ENCODE measurements at regions not wholly inside any gene's neighbourhood (a gene's known extent, or its start where the extent isn't known, plus 50 kb on each side); places are given as distances from the start of the nearest gene placed in this dataset.

DNA sequence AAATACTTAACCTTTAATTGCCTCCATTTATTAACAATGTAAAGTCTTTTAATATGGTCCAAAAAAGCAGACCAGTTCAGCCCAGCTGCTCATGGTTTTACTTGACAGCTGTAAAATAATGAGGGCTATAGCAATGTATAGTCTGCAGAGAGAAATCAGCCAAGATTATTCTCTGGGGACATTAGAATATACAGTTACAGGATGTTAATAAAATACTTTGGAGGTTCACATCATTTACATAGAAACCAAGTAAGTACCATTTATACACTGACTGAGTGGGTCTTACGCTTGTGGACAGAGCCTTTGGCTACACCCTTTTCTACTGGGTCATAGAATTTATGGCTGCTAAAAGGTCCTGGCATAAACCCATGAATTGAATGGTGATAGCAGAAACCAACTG is 340.7 kb upstream of the CELF2 start:
- H3K4me1 ChIP-seq (ENCODE audit: control insufficient read depth in 2 of 3, insufficient read depth in 2 of 3, low read depth in 1 of 3, low read length in 3 of 3) = no peaks in the 10 kb centered on the region
- H3K27ac ChIP-seq (ENCODE audit: low read depth in 2 of 2, low read length in 2 of 2) = no peak overlapping the region
- TF ChIP-seq CTCF (IDR thresholded peaks at IDR 0.05; ENCODE audit: borderline replicate concordance, extremely low read depth, insufficient read depth) = no peak
- FAIRE-seq = no peak
- H3K27me3 ChIP-seq (ENCODE audit: control insufficient read depth, insufficient read depth, low read length) = no peaks in the 10 kb centered on the region
- H3K36me3 ChIP-seq (ENCODE audit: control insufficient read depth in 2 of 3, insufficient read depth in 3 of 3, low read length in 3 of 3) = no peaks in the 10 kb centered on the region
- no peak overlapping the region for H3K4me3 ChIP-seq (ENCODE audit: low read length in 3 of 3)
- H3K9me3 ChIP-seq (ENCODE audit: control insufficient read depth in 2 of 3, insufficient read depth in 1 of 3, low read length in 3 of 3) = no peaks in the 10 kb centered on the region
- H3K9ac ChIP-seq (ENCODE audit: low read length in 3 of 3) = no peak overlapping the region
- intact Hi-C loops (cut with DNase I) = no loop called here
- DNase-seq = peak in 3 of 5 donors; percentile 10 to 89 (median 48)

DNA sequence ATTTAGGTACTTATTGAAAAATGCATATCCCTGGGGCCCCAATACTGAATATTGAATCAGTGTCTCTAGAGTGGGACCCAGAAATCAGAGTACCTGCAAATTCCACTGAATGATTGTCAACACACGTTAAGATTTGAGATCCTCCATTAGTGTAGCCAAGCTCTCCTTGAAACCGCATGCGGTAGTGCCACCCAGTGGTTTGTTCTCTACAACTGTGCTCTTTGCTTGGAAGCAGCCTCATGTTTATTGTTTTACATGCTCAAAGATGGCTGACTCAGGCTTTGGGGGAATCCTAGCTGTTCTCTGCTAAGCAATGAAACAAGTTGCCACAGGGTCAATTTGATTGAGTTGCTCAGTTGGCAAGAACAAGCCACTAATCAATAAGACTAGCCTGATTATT is 340.2 kb upstream of the CELF2 start:
- DNase-seq (peak in 4 of 5 donors; percentile 63 to 84 (median 71)), FAIRE-seq (no peak)
- H3K9ac ChIP-seq (ENCODE audit: low read length in 3 of 3) = no peak overlapping the region
- H3K4me1 ChIP-seq (ENCODE audit: control insufficient read depth in 2 of 3, insufficient read depth in 2 of 3, low read depth in 1 of 3, low read length in 3 of 3) = no peaks in the 10 kb centered on the region
- H3K4me3 ChIP-seq (ENCODE audit: low read length in 3 of 3) = no peak overlapping the region
- H3K27me3 ChIP-seq (ENCODE audit: control insufficient read depth, insufficient read depth, low read length) = no peaks in the 10 kb centered on the region
- no peak overlapping the region for H3K27ac ChIP-seq (ENCODE audit: low read depth in 2 of 2, low read length in 2 of 2)
- no peaks in the 10 kb centered on the region for H3K9me3 ChIP-seq (ENCODE audit: control insufficient read depth in 2 of 3, insufficient read depth in 1 of 3, low read length in 3 of 3)
- intact Hi-C loops (cut with DNase I) = no loop called here
- H3K36me3 ChIP-seq (ENCODE audit: control insufficient read depth in 2 of 3, insufficient read depth in 3 of 3, low read length in 3 of 3) = no peaks in the 10 kb centered on the region
- TF ChIP-seq CTCF (IDR thresholded peaks at IDR 0.05; ENCODE audit: borderline replicate concordance, extremely low read depth, insufficient read depth) = peak; percentile 51

GRCh38 chr10:10680496-10680895 is 337.2 kb upstream of the CELF2 start:
- intact Hi-C loops (cut with DNase I) = no loop called here
- FAIRE-seq (no peak), DNase-seq (no peak)
- no peak for TF ChIP-seq CTCF (IDR thresholded peaks at IDR 0.05; ENCODE audit: borderline replicate concordance, extremely low read depth, insufficient read depth)
- H3K4me1 ChIP-seq (ENCODE audit: control insufficient read depth in 2 of 3, insufficient read depth in 2 of 3, low read depth in 1 of 3, low read length in 3 of 3) = no peaks in the 10 kb centered on the region
- no peaks in the 10 kb centered on the region for H3K27me3 ChIP-seq (ENCODE audit: control insufficient read depth, insufficient read depth, low read length)
- no peak overlapping the region for H3K9ac ChIP-seq (ENCODE audit: low read length in 3 of 3)
- H3K36me3 ChIP-seq (ENCODE audit: control insufficient read depth in 2 of 3, insufficient read depth in 3 of 3, low read length in 3 of 3) = no peaks in the 10 kb centered on the region
- H3K27ac ChIP-seq (ENCODE audit: low read depth in 2 of 2, low read length in 2 of 2) = no peak overlapping the region
- H3K4me3 ChIP-seq (ENCODE audit: low read length in 3 of 3) = no peak overlapping the region
- H3K9me3 ChIP-seq (ENCODE audit: control insufficient read depth in 2 of 3, insufficient read depth in 1 of 3, low read length in 3 of 3) = no peaks in the 10 kb centered on the region

GRCh38 chr10:10684972-10685371 is 332.7 kb upstream of the CELF2 start:
- H3K27me3 ChIP-seq (ENCODE audit: control insufficient read depth, insufficient read depth, low read length) = no peaks in the 10 kb centered on the region
- no peak for FAIRE-seq
- H3K36me3 ChIP-seq (ENCODE audit: control insufficient read depth in 2 of 3, insufficient read depth in 3 of 3, low read length in 3 of 3) = no peaks in the 10 kb centered on the region
- intact Hi-C loops (cut with DNase I) = no loop called here
- no peak overlapping the region for H3K9ac ChIP-seq (ENCODE audit: low read length in 3 of 3)
- no peak for DNase-seq
- TF ChIP-seq CTCF (IDR thresholded peaks at IDR 0.05; ENCODE audit: borderline replicate concordance, extremely low read depth, insufficient read depth) = no peak
- no peaks in the 10 kb centered on the region for H3K9me3 ChIP-seq (ENCODE audit: control insufficient read depth in 2 of 3, insufficient read depth in 1 of 3, low read length in 3 of 3)
- H3K27ac ChIP-seq (ENCODE audit: low read depth in 2 of 2, low read length in 2 of 2) = no peak overlapping the region
- H3K4me3 ChIP-seq (ENCODE audit: low read length in 3 of 3) = no peak overlapping the region
- H3K4me1 ChIP-seq (ENCODE audit: control insufficient read depth in 2 of 3, insufficient read depth in 2 of 3, low read depth in 1 of 3, low read length in 3 of 3) = no peaks in the 10 kb centered on the region

Data from kidney (tissue), 13 donors.